HCT116 (cell line): ENCODE measurements at regions not wholly inside any gene's neighbourhood (a gene's known extent, or its start where the extent isn't known, plus 50 kb on each side); places are given as distances from the start of the nearest gene placed in this dataset.

Source experiments
- ATAC-seq: fragments of 200-7000 bp; cut with Tn5 transposase; 2 replicates; pipeline ENCODE4 v1.9.1; 2020; ENCODE audit warnings: mild to moderate bottlenecking, moderate library complexity
- BruUV-seq: library from RNA; stranded (reverse); fragments of 400-500 nt; replicated peaks from 2 replicates; lab custom pipeline; 2021; lab: Mats Ljungman, UMichigan
- CTCF ChIA-PET: fragments of 300-600 bp; sonication (Branson Sonifier 250); formaldehyde crosslinking; loops from one replicate; lab custom pipeline; 2021; ENCODE audit warnings: antibody characterized with exemption; lab: Charles Lee
- POLR2A ChIA-PET: fragments of 300-600, 350-600 bp; sonication (Branson Sonifier 250); formaldehyde crosslinking; loops from one replicate; lab custom pipeline; 2021; ENCODE audit warnings: antibody characterized with exemption; lab: Charles Lee
- RAD21 ChIA-PET, 2 experiments: fragments of 300-600 bp; sonication (Branson Sonifier 250); formaldehyde crosslinking; loops; one replicate each; lab custom pipeline; 2023; ENCODE audit warnings: low total read pairs in 2 of 2; ENCODE audit not compliant: uncharacterized antibody in 2 of 2, unreplicated experiment in 2 of 2, low non-redundant PET in 1 of 2; lab: Charles Lee
- DNase-seq: peaks from one replicate; pipeline ENCODE4 v3.0.0-alpha.2; 2010; ENCODE audit warnings: low read depth, low spot score
- H2AFZ ChIP-seq: fragments of 200-600 bp; shearing (Covaris generic), sonication (generic); 2 replicates; pipeline ENCODE4 v1.6.1; 2017; ENCODE audit warnings: low read depth, mixed run types, mixed read lengths, antibody characterized with exemption, low read length; ENCODE audit not compliant: poor library complexity, severe bottlenecking
- H3K27ac ChIP-seq: 2 replicates; pipeline ENCODE4 v1.5.1; 2012; ENCODE audit warnings: low read depth, low read length
- H3K27me3 ChIP-seq: fragments of 200-600 bp; sonication (generic); 2 replicates; pipeline ENCODE4 v1.6.1; 2016; ENCODE audit warnings: mixed run types, low read length, mixed read lengths; ENCODE audit not compliant: insufficient read depth
- H3K36me3 ChIP-seq, 2 experiments: fragments of 200-500 bp in 1 of 2; fragments of 200-600 bp in 1 of 2; sonication (Bioruptor generic) in 1 of 2; sonication (generic) in 1 of 2; 2 replicates each; pipeline versions ENCODE4 v1.5.1 to v1.6.1; 2014 to 2016; ENCODE audit warnings: low read length in 2 of 2, inconsistent platforms in 1 of 2, mixed read lengths in 1 of 2, mixed run types in 1 of 2; ENCODE audit not compliant: insufficient read depth in 2 of 2, control insufficient read depth in 1 of 2
- H3K4me1 ChIP-seq, 2 experiments: fragments of 200-600 bp in 1 of 2; sonication (generic) in 1 of 2; 2 replicates each; pipeline versions ENCODE4 v1.5.1 to v1.6.1; 2012 to 2017; ENCODE audit warnings: low read length in 2 of 2, inconsistent platforms in 1 of 2, mild to moderate bottlenecking in 1 of 2, mixed read lengths in 1 of 2, mixed run types in 1 of 2, moderate library complexity in 1 of 2; ENCODE audit not compliant: insufficient read depth in 2 of 2, control insufficient read depth in 1 of 2
- H3K4me2 ChIP-seq: fragments of 200-600 bp; sonication (generic); 2 replicates; pipeline ENCODE4 v1.6.1; 2017; ENCODE audit warnings: mixed run types, low read length, mixed read lengths
- H3K4me3 ChIP-seq, 2 experiments: fragments of 200-600 bp in 1 of 2; sonication (generic) in 1 of 2; replicated peaks in 1 of 2; 2 replicates each; pipeline ENCODE4 v1.5.1; 2011 to 2016; ENCODE audit warnings: low read length in 2 of 2, control low read depth in 1 of 2, low read depth in 1 of 2, mild to moderate bottlenecking in 1 of 2, mixed read lengths in 1 of 2, mixed run types in 1 of 2
- H3K79me2 ChIP-seq: fragments of 200-600 bp; sonication (generic); 2 replicates; pipeline ENCODE4 v1.6.1; 2017; ENCODE audit warnings: mild to moderate bottlenecking, mixed run types, low read length, moderate library complexity, mixed read lengths; ENCODE audit not compliant: insufficient read depth
- H3K9ac ChIP-seq: fragments of 200-600 bp; sonication (generic); 2 replicates; pipeline ENCODE4 v1.6.1; 2016; ENCODE audit warnings: low read length, mixed read lengths
- H3K9me2 ChIP-seq: fragments of 200-600 bp; sonication (generic), shearing (Covaris generic); 2 replicates; pipeline ENCODE4 v1.6.1; 2017; ENCODE audit warnings: mixed run types, mild to moderate bottlenecking, moderate library complexity; ENCODE audit not compliant: insufficient read depth
- H3K9me3 ChIP-seq, 2 experiments: fragments of 200-500 bp in 1 of 2; fragments of 200-600 bp in 1 of 2; sonication (Bioruptor generic) in 1 of 2; sonication (generic) in 1 of 2; 2 replicates each; pipeline ENCODE4 v1.6.1; 2014 to 2017; ENCODE audit warnings: low read length in 2 of 2, mixed read lengths in 2 of 2, inconsistent platforms in 1 of 2, low read depth in 1 of 2, mild to moderate bottlenecking in 1 of 2, mixed run types in 1 of 2, moderate library complexity in 1 of 2; ENCODE audit not compliant: control insufficient read depth in 1 of 2, insufficient read depth in 1 of 2
- H4K20me1 ChIP-seq: fragments of 200-600 bp; sonication (generic), shearing (Covaris generic); 2 replicates; pipeline ENCODE4 v1.6.1; 2017; ENCODE audit warnings: mixed run types, mild to moderate bottlenecking, moderate library complexity; ENCODE audit not compliant: insufficient read depth
- CBX3 ChIP-seq: IDR thresholded peaks from 2 replicates; pipeline ENCODE4 v1.6.1; 2012; ENCODE audit warnings: low read depth
- CEBPB ChIP-seq: IDR thresholded peaks from 2 replicates; pipeline ENCODE4 v1.6.1; 2012; ENCODE audit warnings: low read depth
- CTCF ChIP-seq, 3 experiments: fragments of 200-600 bp in 1 of 3; sonication (generic) in 1 of 3; IDR thresholded peaks in 2 of 3; conservative IDR thresholded peaks in 1 of 3; 2 replicates each; pipeline ENCODE4 v1.5.1; 2012 to 2017; ENCODE audit warnings: low read depth in 2 of 3, low read length in 2 of 3, antibody characterized with exemption in 1 of 3, borderline replicate concordance in 1 of 3, control low read depth in 1 of 3, mild to moderate bottlenecking in 1 of 3, mixed read lengths in 1 of 3, mixed run types in 1 of 3, moderate library complexity in 1 of 3; ENCODE audit not compliant: insufficient read depth in 1 of 3
- JUND ChIP-seq: IDR thresholded peaks from 2 replicates; pipeline ENCODE4 v1.6.1; 2012
- MAX ChIP-seq: IDR thresholded peaks from 2 replicates; pipeline ENCODE4 v1.6.1; 2012
- POLR2A ChIP-seq: IDR thresholded peaks from 2 replicates; pipeline ENCODE4 v1.7.0; 2011; ENCODE audit warnings: borderline replicate concordance; ENCODE audit not compliant: insufficient read depth, insufficient read length; ENCODE audit errors: extremely low read depth
- POLR2AphosphoS5 ChIP-seq: IDR thresholded peaks from 2 replicates; pipeline ENCODE4 v1.6.1; 2011; ENCODE audit warnings: mild to moderate bottlenecking, low read depth, low read length, moderate library complexity
- SP1 ChIP-seq: IDR thresholded peaks from 2 replicates; pipeline ENCODE4 v1.6.1; 2012; ENCODE audit warnings: low read depth
- TCF7L2 ChIP-seq: IDR thresholded peaks from 2 replicates; pipeline ENCODE4 v1.7.0; 2011; ENCODE audit warnings: borderline replicate concordance, inconsistent platforms; ENCODE audit not compliant: insufficient read depth, insufficient read length; ENCODE audit errors: extremely low read depth
- YY1 ChIP-seq: IDR thresholded peaks from 2 replicates; pipeline ENCODE4 v1.6.1; 2011; ENCODE audit warnings: low read length, low read depth, moderate library complexity, mild to moderate bottlenecking; ENCODE audit not compliant: insufficient replicate concordance; ENCODE audit errors: extremely low read depth
- ZFX ChIP-seq: fragments of 450-650 bp; IDR thresholded peaks from 2 replicates; pipeline ENCODE4 v1.6.1; 2017
- intact Hi-C: fragments of 100-400 bp; cut with micrococcal nuclease; formaldehyde crosslinking; loops from 2 replicates; pipeline ENCODE4 v1.10.0; 2022

DNA sequence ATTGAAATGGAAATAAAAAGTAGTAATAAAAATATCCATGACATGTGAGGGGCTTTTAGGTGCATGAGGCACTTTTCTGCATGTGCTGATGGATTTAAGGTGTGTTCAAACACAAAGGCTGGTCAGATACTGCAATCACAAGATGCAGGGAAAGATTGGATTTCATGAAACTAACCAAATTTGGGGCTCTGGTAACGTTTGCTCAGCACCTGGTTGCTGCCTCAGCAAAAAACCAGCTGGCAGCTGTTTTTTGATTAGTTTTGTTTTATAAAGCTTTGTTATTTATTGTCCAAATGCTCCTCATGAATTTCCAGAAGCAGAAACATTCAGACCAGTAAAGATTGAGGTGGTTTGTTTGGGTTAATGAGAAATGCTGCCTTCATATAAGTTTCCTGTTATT is 195.7 kb upstream of the NRG3 start:
- POLR2A ChIA-PET: no interaction called here
- BruUV-seq: no TSS peak
- H2AFZ ChIP-seq: no peak overlapping the region
- DNase-seq (no peak), ATAC-seq (no peak)
- H3K4me1 ChIP-seq: no peaks in the 10 kb centered on the region
- H3K9ac ChIP-seq: no peak overlapping the region
- H3K4me3 ChIP-seq: no peak overlapping the region
- intact Hi-C loops: no loop called here
- no peaks in the 10 kb centered on the region for H3K79me2 ChIP-seq
- no peaks in the 10 kb centered on the region for H3K9me2 ChIP-seq
- no peaks in the 10 kb centered on the region for H3K36me3 ChIP-seq
- RAD21 ChIA-PET: no interaction called here
- TF ChIP-seq SP1 (no peak), CBX3 (no peak)
- CTCF ChIA-PET: no interaction called here
- peaks cover 0 to 6% of the 10 kb centered on the region in 2 experiments; a peak in 2 of 4 replicates for H3K9me3 ChIP-seq
- no peaks in the 10 kb centered on the region for H4K20me1 ChIP-seq
- no peak overlapping the region for H3K4me2 ChIP-seq
- H3K27me3 ChIP-seq: no peaks in the 10 kb centered on the region
- no peak overlapping the region for H3K27ac ChIP-seq

GRCh38 chr10:81680359-81680758 is 194.6 kb upstream of the NRG3 start:
- Histone ChIP-seq H3K4me2 (no peak overlapping the region), H3K27ac (no peak overlapping the region), H3K27me3 (no peaks in the 10 kb centered on the region), H3K9ac (no peak overlapping the region), H3K9me3 (peaks cover 4 to 6% of the 10 kb centered on the region in 2 experiments; a peak in 2 of 4 replicates), H3K4me1 (no peaks in the 10 kb centered on the region), H2AFZ (no peak overlapping the region), H3K79me2 (no peaks in the 10 kb centered on the region), H4K20me1 (no peaks in the 10 kb centered on the region), H3K9me2 (no peaks in the 10 kb centered on the region), H3K4me3 (no peak overlapping the region), H3K36me3 (no peaks in the 10 kb centered on the region)
- CTCF ChIA-PET: no interaction called here
- ATAC-seq (no peak), DNase-seq (no peak)
- TF ChIP-seq CTCF (IDR thresholded peaks at IDR 0.05 in 2 of 3, conservative IDR thresholded peaks at IDR 0.05 in 1 of 3; ENCODE audit: borderline replicate concordance in 1 of 3, insufficient read depth in 1 of 3, low read depth in 2 of 3, low read length in 2 of 3) (no peak), JUND (no peak), YY1 (no peak), CEBPB (no peak), TCF7L2 (no peak), ZFX (no peak), POLR2AphosphoS5 (no peak), POLR2A (no peak), MAX (no peak)
- RAD21 ChIA-PET: no interaction called here
- no TSS peak for BruUV-seq
- intact Hi-C loops: no loop called here
- POLR2A ChIA-PET: no interaction called here
